ENCODE measurements at regions not wholly inside any gene's neighbourhood (a gene's known extent, or its start where the extent isn't known, plus 50 kb on each side); places are given as distances from the start of the nearest gene placed in this dataset.
"Not testable (repeated sequence)": the region's sequence is repeated elsewhere in the genome, so short reads cannot be mapped to it uniquely, and the experiment has no call there.

DNA sequence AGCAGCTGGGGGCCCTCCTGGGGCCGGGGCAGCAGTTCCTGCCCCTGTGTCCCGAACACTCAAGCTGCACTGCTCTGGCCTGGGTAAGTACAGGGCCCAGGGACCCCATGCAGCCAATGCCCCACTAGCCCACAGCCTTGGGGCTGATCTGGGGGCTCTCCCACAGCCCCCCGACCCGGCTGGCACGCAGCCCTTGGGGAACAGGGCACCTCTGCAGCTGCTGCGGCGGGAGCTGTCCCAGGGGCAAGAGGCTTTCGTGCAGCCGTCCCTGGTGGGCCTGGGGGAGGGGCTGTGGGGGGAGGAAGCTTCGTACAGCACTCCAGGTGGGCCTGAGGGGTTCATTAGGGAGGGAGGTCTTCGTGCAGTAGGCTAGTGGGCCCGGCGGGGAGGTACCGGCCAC lies 186.9 kb downstream of the IGLL1 start:
- not testable (repeated sequence) for DNase-seq; H3K27me3 ChIP-seq (ENCODE audit: control insufficient read depth, insufficient read depth, low read length); H3K36me3 ChIP-seq (ENCODE audit: control insufficient read depth, insufficient read depth, low read length); H3K27ac ChIP-seq (ENCODE audit: low read length); H3K9me3 ChIP-seq (ENCODE audit: control insufficient read depth, low read depth, low read length); H3K4me3 ChIP-seq (ENCODE audit: low read length); H3K4me1 ChIP-seq (ENCODE audit: control insufficient read depth, insufficient read depth, low read length)
- no CpG with 5 or more reads among the region's 14 CpGs for WGBS (ENCODE audit: insufficient coverage, low lambda C conversion rate)

DNA sequence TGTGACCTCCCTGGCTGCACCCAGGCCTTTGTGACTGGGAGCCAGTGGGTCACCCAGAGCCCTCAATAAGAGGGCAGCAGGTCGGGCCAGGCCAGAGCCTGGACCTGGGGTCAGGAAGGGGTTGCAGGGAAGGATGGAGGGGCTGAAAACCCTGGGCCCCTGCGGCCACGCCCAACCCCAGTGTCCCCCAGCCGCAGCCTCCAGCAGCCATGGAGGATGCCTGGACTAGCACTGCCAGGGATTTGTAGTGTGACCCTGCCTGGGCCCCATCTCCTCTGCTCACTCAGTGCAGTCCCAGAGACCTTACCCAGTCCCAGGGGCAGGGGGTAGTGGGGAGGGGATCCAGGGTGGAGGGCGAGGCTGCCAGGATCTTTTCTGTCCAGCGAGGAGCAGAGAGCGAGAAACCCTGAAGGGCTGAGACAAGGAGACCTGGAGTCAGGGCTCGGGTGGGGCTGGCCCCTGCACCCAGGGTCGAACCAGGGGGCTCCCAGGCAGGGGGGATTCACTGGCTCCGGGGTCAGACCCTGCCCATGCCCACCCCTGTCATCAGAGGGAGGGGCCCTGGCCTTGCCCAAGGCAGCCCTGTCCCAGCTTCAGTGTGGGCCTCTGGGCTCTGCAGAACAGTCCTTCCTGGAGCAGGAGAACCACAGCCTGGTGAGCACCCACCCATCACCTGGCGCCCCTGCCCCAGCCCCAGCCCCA lies 187.5 kb downstream of the IGLL1 start:
- DNase-seq, result no peak
- peaks cover 5% of the 10 kb centered on the region for H3K4me1 ChIP-seq (ENCODE audit: control insufficient read depth, insufficient read depth, low read length)
- H3K27ac ChIP-seq (ENCODE audit: low read length), result no peak overlapping the region
- H3K36me3 ChIP-seq (ENCODE audit: control insufficient read depth, insufficient read depth, low read length), result no peaks in the 10 kb centered on the region
- no peaks in the 10 kb centered on the region for H3K27me3 ChIP-seq (ENCODE audit: control insufficient read depth, insufficient read depth, low read length)
- no peak overlapping the region for H3K4me3 ChIP-seq (ENCODE audit: low read length)
- no peaks in the 10 kb centered on the region for H3K9me3 ChIP-seq (ENCODE audit: control insufficient read depth, low read depth, low read length)
- WGBS (ENCODE audit: insufficient coverage, low lambda C conversion rate), result no CpG with 5 or more reads among the region's 11 CpGs

- no peaks in the 10 kb centered on the region for H3K9me3 ChIP-seq (ENCODE audit: control insufficient read depth, low read depth, low read length)
- H3K4me3 ChIP-seq (ENCODE audit: low read length), result no peak overlapping the region
- WGBS (ENCODE audit: insufficient coverage, low lambda C conversion rate), result no CpG with 5 or more reads among the region's 14 CpGs
- DNase-seq, result no peak
- no peaks in the 10 kb centered on the region for H3K27me3 ChIP-seq (ENCODE audit: control insufficient read depth, insufficient read depth, low read length)
- no peak overlapping the region for H3K27ac ChIP-seq (ENCODE audit: low read length)
- H3K36me3 ChIP-seq (ENCODE audit: control insufficient read depth, insufficient read depth, low read length), result no peaks in the 10 kb centered on the region
- peaks cover 5% of the 10 kb centered on the region for H3K4me1 ChIP-seq (ENCODE audit: control insufficient read depth, insufficient read depth, low read length)
Observed at GRCh38 chr22:23391022-23391421, 189.1 kb downstream of the IGLL1 start.

DNA sequence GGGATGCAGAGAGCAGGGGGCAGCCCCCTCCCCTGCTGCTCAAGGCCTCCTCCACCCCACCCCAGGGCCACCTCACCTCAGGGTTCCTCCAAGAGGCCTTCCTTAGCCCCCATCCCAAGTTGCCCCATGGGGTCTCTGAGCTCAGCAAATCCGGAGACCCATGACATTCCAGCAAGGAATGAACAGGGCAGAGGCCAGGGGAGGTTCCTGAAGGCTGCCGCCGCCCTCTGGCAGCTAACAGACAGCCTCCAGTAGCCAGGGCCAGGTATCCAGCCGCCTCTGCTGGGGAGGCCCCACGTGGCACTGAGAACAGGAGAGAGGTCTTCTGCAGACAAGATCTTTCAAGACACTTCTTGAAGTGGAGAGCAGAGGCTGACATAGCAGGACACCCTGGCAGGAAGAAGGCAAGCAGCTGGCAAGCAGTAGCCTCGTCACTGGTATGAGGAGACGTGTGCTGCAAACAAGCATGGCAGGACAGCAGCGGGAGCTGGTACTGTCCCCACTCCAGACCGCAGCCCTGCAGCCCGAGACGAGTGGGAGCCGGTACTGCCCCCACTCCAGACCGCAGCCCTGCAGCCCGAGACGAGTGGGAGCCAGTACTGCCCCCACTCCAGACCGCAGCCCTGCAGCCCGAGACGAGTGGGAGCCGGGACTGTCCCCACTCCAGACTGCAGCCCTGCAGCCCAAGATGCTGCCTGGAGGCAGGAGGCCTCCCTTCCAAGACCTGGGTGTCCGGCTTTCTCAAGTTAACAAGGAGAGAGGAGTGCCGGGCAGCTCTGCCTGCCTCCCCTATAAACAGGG lies 190.6 kb downstream of the IGLL1 start:
- H3K4me1 ChIP-seq (ENCODE audit: control insufficient read depth, insufficient read depth, low read length), result peaks cover 7% of the 10 kb centered on the region
- H3K27me3 ChIP-seq (ENCODE audit: control insufficient read depth, insufficient read depth, low read length), result no peaks in the 10 kb centered on the region
- H3K9me3 ChIP-seq (ENCODE audit: control insufficient read depth, low read depth, low read length), result no peaks in the 10 kb centered on the region
- no peaks in the 10 kb centered on the region for H3K36me3 ChIP-seq (ENCODE audit: control insufficient read depth, insufficient read depth, low read length)
- no peak overlapping the region for H3K4me3 ChIP-seq (ENCODE audit: low read length)
- no peak overlapping the region for H3K27ac ChIP-seq (ENCODE audit: low read length)
- WGBS (ENCODE audit: insufficient coverage, low lambda C conversion rate), result no CpG with 5 or more reads among the region's 21 CpGs
- peak; percentile 19 to 46 for DNase-seq

GRCh38 chr22:23388517-23388890 lies 191.6 kb downstream of the IGLL1 start:
- Histone ChIP-seq H3K4me1 (ENCODE audit: control insufficient read depth, insufficient read depth, low read length) (peaks cover 15% of the 10 kb centered on the region), H3K27me3 (ENCODE audit: control insufficient read depth, insufficient read depth, low read length) (no peaks in the 10 kb centered on the region), H3K36me3 (ENCODE audit: control insufficient read depth, insufficient read depth, low read length) (no peaks in the 10 kb centered on the region), H3K27ac (ENCODE audit: low read length) (no peak overlapping the region), H3K9me3 (ENCODE audit: control insufficient read depth, low read depth, low read length) (no peaks in the 10 kb centered on the region), H3K4me3 (ENCODE audit: low read length) (no peak overlapping the region)
- WGBS (ENCODE audit: insufficient coverage, low lambda C conversion rate), result no CpG with 5 or more reads among the region's 8 CpGs
- DNase-seq, result no peak

- WGBS (ENCODE audit: insufficient coverage, low lambda C conversion rate), result 80% methylated on average over 1 of the region's 32 CpGs
- H3K36me3 ChIP-seq (ENCODE audit: control insufficient read depth, insufficient read depth, low read length), result no peaks in the 10 kb centered on the region
- DNase-seq, result no peak
- no peaks in the 10 kb centered on the region for H3K27me3 ChIP-seq (ENCODE audit: control insufficient read depth, insufficient read depth, low read length)
- H3K4me3 ChIP-seq (ENCODE audit: low read length), result no peak overlapping the region
- peaks cover 17% of the 10 kb centered on the region for H3K4me1 ChIP-seq (ENCODE audit: control insufficient read depth, insufficient read depth, low read length)
- H3K9me3 ChIP-seq (ENCODE audit: control insufficient read depth, low read depth, low read length), result no peaks in the 10 kb centered on the region
- no peak overlapping the region for H3K27ac ChIP-seq (ENCODE audit: low read length)
Observed at GRCh38 chr22:23387827-23388516, 192.1 kb downstream of the IGLL1 start.

DNA sequence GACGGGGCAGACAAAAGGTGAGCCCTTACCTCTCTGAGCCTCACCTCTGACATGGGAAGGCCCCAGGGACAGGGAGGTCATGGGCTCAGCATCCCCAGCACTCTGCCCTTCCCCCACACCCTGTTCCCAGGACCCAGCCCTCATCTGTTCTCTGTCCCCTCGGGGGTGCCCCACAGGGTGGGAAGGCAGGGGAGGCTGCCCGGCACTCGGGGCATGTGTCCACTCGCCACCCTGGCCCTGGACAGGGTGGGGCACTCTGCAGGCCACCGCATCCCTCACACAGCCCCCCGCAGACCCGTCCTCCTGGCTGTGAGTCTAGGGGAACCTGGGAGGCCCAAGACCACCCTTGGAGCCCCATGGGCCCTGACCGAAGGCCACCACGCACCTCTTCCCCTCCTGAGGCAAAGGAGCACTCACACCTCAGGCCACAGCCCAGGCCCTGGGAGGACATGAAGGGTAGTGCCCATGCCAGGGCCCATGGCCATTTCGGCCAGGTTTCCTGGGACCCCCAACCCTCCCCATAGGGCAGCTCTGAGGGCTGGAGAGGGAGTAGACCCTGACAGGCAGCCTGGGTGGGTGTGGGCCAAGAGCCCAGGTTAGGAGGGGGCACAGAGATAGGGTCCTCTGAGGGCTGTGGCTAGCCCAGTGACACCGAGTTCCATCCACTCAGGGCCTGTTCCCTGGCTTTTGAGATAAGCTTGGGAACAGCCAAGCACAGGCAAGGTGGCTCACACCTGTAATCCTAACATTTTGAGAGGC lies 193.1 kb downstream of the IGLL1 start:
- Histone ChIP-seq H3K36me3 (ENCODE audit: control insufficient read depth, insufficient read depth, low read length) (no peaks in the 10 kb centered on the region), H3K4me1 (ENCODE audit: control insufficient read depth, insufficient read depth, low read length) (peaks cover 17% of the 10 kb centered on the region), H3K4me3 (ENCODE audit: low read length) (no peak overlapping the region), H3K27ac (ENCODE audit: low read length) (no peak overlapping the region), H3K27me3 (ENCODE audit: control insufficient read depth, insufficient read depth, low read length) (no peaks in the 10 kb centered on the region), H3K9me3 (ENCODE audit: control insufficient read depth, low read depth, low read length) (no peaks in the 10 kb centered on the region)
- DNase-seq, result no peak
- WGBS (ENCODE audit: insufficient coverage, low lambda C conversion rate), result no CpG with 5 or more reads among the region's 12 CpGs

DNA sequence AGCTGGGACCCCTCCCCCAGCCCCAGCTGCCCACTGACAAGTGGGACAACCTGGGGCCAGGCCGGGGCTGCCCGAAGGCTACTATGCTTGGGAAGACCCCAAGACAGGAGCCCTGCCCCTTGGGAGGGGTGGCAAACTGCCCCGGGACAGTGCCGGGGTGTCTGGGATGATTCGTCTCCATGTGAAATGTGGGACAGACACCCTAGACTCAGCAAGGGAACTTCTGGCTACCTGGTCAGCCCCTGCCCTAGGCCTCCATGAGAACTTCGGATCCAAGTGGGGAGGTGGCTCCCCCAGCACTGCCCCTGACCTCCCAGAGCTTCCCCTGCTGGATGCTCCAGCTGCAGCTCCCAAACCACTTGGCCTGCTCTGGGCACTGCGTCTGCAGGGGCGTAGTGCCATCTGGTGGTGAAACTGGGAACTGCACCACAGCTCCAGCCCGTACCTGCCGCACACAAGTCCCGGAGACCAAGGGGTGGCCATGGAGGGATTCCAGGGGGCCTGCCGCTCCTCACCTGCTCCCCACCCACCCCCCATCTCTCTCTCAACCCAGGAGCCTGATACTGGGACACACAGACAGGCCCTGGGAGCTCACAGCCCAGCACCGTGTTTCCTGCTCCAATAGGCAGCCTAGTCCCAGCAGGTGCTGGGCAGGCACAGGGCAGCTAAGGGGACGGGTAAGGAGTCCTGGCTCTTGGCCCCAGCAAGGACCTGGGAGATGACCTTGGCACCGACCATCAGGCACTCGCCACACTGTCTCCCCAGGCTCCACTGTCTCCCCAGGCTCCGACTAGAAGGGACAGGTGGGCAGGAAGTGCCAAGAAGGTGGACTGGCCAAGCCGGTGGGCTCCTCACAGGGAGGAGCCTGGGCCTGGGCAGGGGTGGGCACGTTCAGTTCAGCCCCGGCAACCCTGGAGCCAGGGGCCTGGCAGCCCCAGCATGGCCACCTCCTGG lies 194.1 kb downstream of the IGLL1 start:
- H3K4me3 ChIP-seq (ENCODE audit: low read length), result no peak overlapping the region
- DNase-seq, result peak; percentile 70 to 73
- H3K4me1 ChIP-seq (ENCODE audit: control insufficient read depth, insufficient read depth, low read length), result peaks cover 17% of the 10 kb centered on the region
- no peak overlapping the region for H3K27ac ChIP-seq (ENCODE audit: low read length)
- no CpG with 5 or more reads among the region's 20 CpGs for WGBS (ENCODE audit: insufficient coverage, low lambda C conversion rate)
- no peaks in the 10 kb centered on the region for H3K36me3 ChIP-seq (ENCODE audit: control insufficient read depth, insufficient read depth, low read length)
- H3K27me3 ChIP-seq (ENCODE audit: control insufficient read depth, insufficient read depth, low read length), result no peaks in the 10 kb centered on the region
- no peaks in the 10 kb centered on the region for H3K9me3 ChIP-seq (ENCODE audit: control insufficient read depth, low read depth, low read length)

DNA sequence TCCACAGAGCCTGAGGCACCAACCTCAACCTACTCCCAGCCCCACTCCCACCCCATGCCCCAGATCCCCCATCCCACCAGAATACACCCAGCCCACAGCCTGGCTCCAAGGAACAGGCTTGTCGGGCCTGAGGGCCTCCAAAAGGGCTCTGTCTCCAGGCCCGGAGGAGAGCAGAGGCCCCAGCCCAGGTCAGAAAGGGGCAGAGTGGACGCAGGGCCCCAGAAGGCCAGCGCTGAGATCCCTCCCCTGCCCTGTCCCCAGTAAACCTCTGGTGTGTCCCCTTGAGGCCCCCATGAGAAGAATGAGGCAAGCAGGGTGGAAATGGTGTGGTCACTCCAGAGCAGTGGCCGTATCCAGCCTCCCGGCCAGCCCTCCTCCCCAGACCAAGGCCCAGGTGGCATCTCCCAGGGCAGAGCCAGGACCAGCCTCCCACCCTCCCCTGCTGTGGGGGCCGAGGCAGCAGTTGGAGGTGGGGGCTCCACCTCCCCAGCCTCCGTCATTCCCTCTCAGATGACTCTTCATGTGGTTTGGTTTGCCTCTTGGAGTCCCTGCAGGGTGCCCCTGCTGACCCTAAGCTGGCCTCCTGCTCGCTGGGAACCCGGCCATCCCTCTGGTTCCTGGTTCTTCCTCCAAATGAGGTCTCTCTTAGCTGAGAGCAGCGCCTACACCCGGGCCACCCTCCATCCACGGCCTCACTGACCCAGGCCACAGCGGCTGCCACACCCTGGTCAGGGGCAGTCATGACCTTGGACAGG lies 195.0 kb downstream of the IGLL1 start:
- H3K36me3 ChIP-seq (ENCODE audit: control insufficient read depth, insufficient read depth, low read length), result no peaks in the 10 kb centered on the region
- no CpG with 5 or more reads among the region's 14 CpGs for WGBS (ENCODE audit: insufficient coverage, low lambda C conversion rate)
- no peak overlapping the region for H3K4me3 ChIP-seq (ENCODE audit: low read length)
- H3K27me3 ChIP-seq (ENCODE audit: control insufficient read depth, insufficient read depth, low read length), result no peaks in the 10 kb centered on the region
- no peak overlapping the region for H3K27ac ChIP-seq (ENCODE audit: low read length)
- no peaks in the 10 kb centered on the region for H3K9me3 ChIP-seq (ENCODE audit: control insufficient read depth, low read depth, low read length)
- H3K4me1 ChIP-seq (ENCODE audit: control insufficient read depth, insufficient read depth, low read length), result peaks cover 17% of the 10 kb centered on the region
- no peak for DNase-seq
